ENCODE measurements at regions not wholly inside any gene's neighbourhood (a gene's known extent, or its start where the extent isn't known, plus 50 kb on each side); places are given as distances from the start of the nearest gene placed in this dataset.

GRCh38 chr3:115204475-115204874, 57.4 kb upstream of the ZBTB20 start:
- CTCF ChIA-PET = no interaction called here
- POLR2A ChIA-PET = no interaction called here
- no peaks in the 10 kb centered on the region for H3K27me3 Mint-ChIP-seq (ENCODE audit: insufficient read depth, unreplicated experiment)
- Histone ChIP-seq H3K4me3 (ENCODE audit: low read depth, low read length) (no peak overlapping the region), H3K9me3 (no peaks in the 10 kb centered on the region), H3K4me1 (no peaks in the 10 kb centered on the region), H3K36me3 (ENCODE audit: control insufficient read depth, insufficient read depth, low read length) (no peaks in the 10 kb centered on the region), H3K27me3 (replicated peaks; ENCODE audit: control insufficient read depth, insufficient read depth, low read length) (no peaks in the 10 kb centered on the region)
- TF ChIP-seq CTCF (IDR thresholded peaks at IDR 0.05; ENCODE audit: insufficient read depth in 1 of 2, low read depth in 1 of 2, low read length in 1 of 2, severe bottlenecking in 1 of 2, unreplicated experiment in 1 of 2) = no peak
- no peak for DNase-seq
- H3K4me1 Mint-ChIP-seq (ENCODE audit: low read depth, unreplicated experiment) = no peaks in the 10 kb centered on the region
- H3K9me3 Mint-ChIP-seq (ENCODE audit: unreplicated experiment) = no peaks in the 10 kb centered on the region
- intact Hi-C loops (cut with micrococcal nuclease; ENCODE audit: unreplicated experiment) = no loop called here
- no peak overlapping the region for H3K4me3 Mint-ChIP-seq (ENCODE audit: unreplicated experiment)
- no peaks in the 10 kb centered on the region for H3K36me3 Mint-ChIP-seq (ENCODE audit: insufficient read depth, unreplicated experiment)
- H3K27ac Mint-ChIP-seq (ENCODE audit: unreplicated experiment) = no peak overlapping the region
- no TSS peak for BruUV-seq (replicated peaks)

GRCh38 chr3:115208066-115208750, 61.1 kb upstream of the ZBTB20 start:
- Histone ChIP-seq H3K4me3 (ENCODE audit: low read depth, low read length) (no peak overlapping the region), H3K36me3 (ENCODE audit: control insufficient read depth, insufficient read depth, low read length) (no peaks in the 10 kb centered on the region), H3K4me1 (no peaks in the 10 kb centered on the region), H3K27me3 (replicated peaks; ENCODE audit: control insufficient read depth, insufficient read depth, low read length) (no peaks in the 10 kb centered on the region), H3K9me3 (no peaks in the 10 kb centered on the region)
- Mint-ChIP-seq H3K9me3 (ENCODE audit: unreplicated experiment) (no peaks in the 10 kb centered on the region), H3K36me3 (ENCODE audit: insufficient read depth, unreplicated experiment) (no peaks in the 10 kb centered on the region), H3K4me3 (ENCODE audit: unreplicated experiment) (no peak overlapping the region), H3K27me3 (ENCODE audit: insufficient read depth, unreplicated experiment) (no peaks in the 10 kb centered on the region), H3K4me1 (ENCODE audit: low read depth, unreplicated experiment) (no peaks in the 10 kb centered on the region), H3K27ac (ENCODE audit: unreplicated experiment) (no peak overlapping the region)
- no peak for TF ChIP-seq CTCF (IDR thresholded peaks at IDR 0.05; ENCODE audit: insufficient read depth in 1 of 2, low read depth in 1 of 2, low read length in 1 of 2, severe bottlenecking in 1 of 2, unreplicated experiment in 1 of 2)
- CTCF ChIA-PET = no interaction called here
- POLR2A ChIA-PET = no interaction called here
- no TSS peak for BruUV-seq (replicated peaks)
- no peak for DNase-seq
- intact Hi-C loops (cut with micrococcal nuclease; ENCODE audit: unreplicated experiment) = no loop called here

GRCh38 chr3:115211810-115212492, 64.9 kb upstream of the ZBTB20 start:
- Histone ChIP-seq H3K36me3 (ENCODE audit: control insufficient read depth, insufficient read depth, low read length) (no peaks in the 10 kb centered on the region), H3K9me3 (no peaks in the 10 kb centered on the region), H3K27me3 (replicated peaks; ENCODE audit: control insufficient read depth, insufficient read depth, low read length) (no peaks in the 10 kb centered on the region), H3K4me1 (no peaks in the 10 kb centered on the region), H3K4me3 (ENCODE audit: low read depth, low read length) (no peak overlapping the region)
- H3K27me3 Mint-ChIP-seq (ENCODE audit: insufficient read depth, unreplicated experiment) = peaks cover 5% of the 10 kb centered on the region
- intact Hi-C loops (cut with micrococcal nuclease; ENCODE audit: unreplicated experiment) = no loop called here
- H3K27ac Mint-ChIP-seq (ENCODE audit: unreplicated experiment) = no peak overlapping the region
- ChIA-PET POLR2A (no interaction called here), CTCF (no interaction called here)
- no peaks in the 10 kb centered on the region for H3K4me1 Mint-ChIP-seq (ENCODE audit: low read depth, unreplicated experiment)
- no peak overlapping the region for H3K4me3 Mint-ChIP-seq (ENCODE audit: unreplicated experiment)
- no peak for TF ChIP-seq CTCF (IDR thresholded peaks at IDR 0.05; ENCODE audit: insufficient read depth in 1 of 2, low read depth in 1 of 2, low read length in 1 of 2, severe bottlenecking in 1 of 2, unreplicated experiment in 1 of 2)
- no TSS peak for BruUV-seq (replicated peaks)
- no peaks in the 10 kb centered on the region for H3K36me3 Mint-ChIP-seq (ENCODE audit: insufficient read depth, unreplicated experiment)
- DNase-seq = no peak
- no peaks in the 10 kb centered on the region for H3K9me3 Mint-ChIP-seq (ENCODE audit: unreplicated experiment)
